HepG2 (cell line): ENCODE measurements at regions not wholly inside any gene's neighbourhood (a gene's known extent, or its start where the extent isn't known, plus 50 kb on each side); places are given as distances from the start of the nearest gene placed in this dataset.

Experiments
- ATAC-seq: fragments of 200-7000 bp; cut with Tn5 transposase; 3 replicates; pipeline ENCODE4 v1.9.1; 2020; ENCODE audit warnings: mild to moderate bottlenecking, moderate library complexity
- BruUV-seq: library from RNA; stranded (reverse); fragments of 400-500 nt; replicated peaks from 2 replicates; lab custom pipeline; 2021; lab: Mats Ljungman, UMichigan
- CTCF ChIA-PET: fragments of 300-600 bp; formaldehyde crosslinking; extraction: SDS; loops from one replicate; lab custom pipeline; 2021; ENCODE audit warnings: low total read pairs, inconsistent platforms, low intra/inter-chr PET ratio; lab: Yijun Ruan, JAX
- POLR2A ChIA-PET: fragments of 350-600 bp; sonication (Branson Sonifier 250); formaldehyde crosslinking; loops from one replicate; lab custom pipeline; 2020; ENCODE audit warnings: antibody characterized with exemption, inconsistent platforms; lab: Yijun Ruan, JAX
- DNase-seq: peaks from one replicate; pipeline ENCODE4 v3.0.0-alpha.2; 2015; ENCODE audit warnings: low spot score
- FAIRE-seq: peaks from 3 replicates; lab custom pipeline; 2011; peaks lifted over from hg19 to GRCh38; lab: Jason Lieb, UNC
- H2AFZ ChIP-seq: one replicate; pipeline ENCODE4 v1.6.1; 2011; ENCODE audit warnings: low read length, inconsistent platforms
- H3K27ac ChIP-seq: fragments of 300-600 bp; 3 replicates; pipeline ENCODE4 v1.8.0; 2011; ENCODE audit warnings: mixed run types, mild to moderate bottlenecking, mixed read lengths, low read length, inconsistent platforms; ENCODE audit not compliant: insufficient read depth; ENCODE audit errors: extremely low read length
- H3K27me3 ChIP-seq, 2 experiments: fragments of 200-600 bp in 1 of 2; 2 replicates in 1 of 2; 3 replicates in 1 of 2; pipeline versions ENCODE4 v1.6.0 to v1.8.0; 2011; ENCODE audit warnings: low read length in 2 of 2, mild to moderate bottlenecking in 2 of 2, moderate library complexity in 2 of 2, inconsistent platforms in 1 of 2; ENCODE audit not compliant: insufficient read depth in 2 of 2, control insufficient read depth in 1 of 2
- H3K36me3 ChIP-seq, 2 experiments: fragments of 200-600 bp in 1 of 2; replicated peaks in 1 of 2; 2 replicates in 1 of 2; 3 replicates in 1 of 2; pipeline versions ENCODE4 v1.5.1 to v1.8.0; 2011; ENCODE audit warnings: low read length in 2 of 2, inconsistent platforms in 1 of 2; ENCODE audit not compliant: insufficient read depth in 2 of 2, control insufficient read depth in 1 of 2
- H3K4me1 ChIP-seq: 2 replicates; pipeline ENCODE4 v1.5.1; 2012; ENCODE audit warnings: low read length, inconsistent platforms; ENCODE audit not compliant: insufficient read depth
- H3K4me2 ChIP-seq: 2 replicates; pipeline ENCODE4 v1.6.0; 2011; ENCODE audit warnings: low read depth, low read length, inconsistent platforms
- H3K4me3 ChIP-seq, 3 experiments: fragments of 200-600 bp in 1 of 3; sonication (generic), shearing (Covaris generic) in 1 of 3; replicated peaks in 1 of 3; 2 replicates each; pipeline ENCODE4 v1.5.1; 2011 to 2016; ENCODE audit warnings: low read length in 3 of 3, inconsistent platforms in 2 of 3, low read depth in 2 of 3, mild to moderate bottlenecking in 2 of 3, control low read depth in 1 of 3, mixed read lengths in 1 of 3; ENCODE audit not compliant: insufficient read depth in 1 of 3
- H3K79me2 ChIP-seq: one replicate; pipeline ENCODE4 v1.6.1; 2011; ENCODE audit warnings: low read length, inconsistent platforms; ENCODE audit not compliant: insufficient read depth
- H3K9ac ChIP-seq: 2 replicates; pipeline ENCODE4 v1.6.0; 2011; ENCODE audit warnings: mild to moderate bottlenecking, low read depth, low read length, inconsistent platforms; ENCODE audit not compliant: insufficient read depth
- H3K9me3 ChIP-seq: 2 replicates; pipeline ENCODE4 v1.5.1; 2012; ENCODE audit warnings: mild to moderate bottlenecking, low read length
- H4K20me1 ChIP-seq: 2 replicates; pipeline ENCODE4 v1.6.0; 2011; ENCODE audit warnings: inconsistent platforms, mild to moderate bottlenecking, low read length, moderate library complexity; ENCODE audit not compliant: insufficient read depth
- AKNA ChIP-seq: sonication (generic); formaldehyde crosslinking; IDR thresholded peaks from 2 replicates; pipeline ENCODE4 v1.4.0; 2020; ENCODE audit warnings: missing genetic modification reagents, borderline replicate concordance
- CEBPG ChIP-seq: IDR thresholded peaks from 2 replicates; pipeline ENCODE4 v1.6.1; 2016
- CTCF ChIP-seq: sonication (generic); formaldehyde crosslinking; IDR thresholded peaks from 2 replicates; pipeline ENCODE4 v1.5.0; 2020; ENCODE audit warnings: mild to moderate bottlenecking, missing genetic modification reagents, moderate library complexity
- DBP ChIP-seq: sonication (generic); formaldehyde crosslinking; IDR thresholded peaks from 2 replicates; pipeline ENCODE4 v1.4.0; 2020; ENCODE audit warnings: missing genetic modification reagents; ENCODE audit errors: not compliant biosample characterization
- FLYWCH1 ChIP-seq: sonication (generic); formaldehyde crosslinking; IDR thresholded peaks from 2 replicates; pipeline ENCODE4 v1.8.1; 2023; ENCODE audit warnings: mild to moderate bottlenecking, missing genetic modification reagents
- MATR3 ChIP-seq: sonication (generic); formaldehyde crosslinking; IDR thresholded peaks from 2 replicates; pipeline ENCODE4 v1.4.0; 2020; ENCODE audit warnings: missing genetic modification reagents
- PRMT3 ChIP-seq: sonication (generic); formaldehyde crosslinking; IDR thresholded peaks from 2 replicates; pipeline ENCODE4 v1.8.1; 2022; ENCODE audit warnings: low read depth, mild to moderate bottlenecking, moderate library complexity, missing genetic modification reagents, borderline replicate concordance
- TOE1 ChIP-seq: sonication (generic); formaldehyde crosslinking; IDR thresholded peaks from 2 replicates; pipeline ENCODE4 v1.4.0; 2020; ENCODE audit warnings: mild to moderate bottlenecking, missing genetic modification reagents
- ZNF253 ChIP-seq: sonication (generic); formaldehyde crosslinking; IDR thresholded peaks from 2 replicates; pipeline ENCODE4 v1.8.0; 2022; ENCODE audit warnings: mild to moderate bottlenecking, missing genetic modification reagents, borderline replicate concordance
- ZNF432 ChIP-seq: sonication (generic); formaldehyde crosslinking; IDR thresholded peaks from 2 replicates; pipeline ENCODE4 v1.5.0; 2020; ENCODE audit warnings: missing genetic modification reagents, mild to moderate bottlenecking, borderline replicate concordance
- ZNF547 ChIP-seq: sonication (generic); formaldehyde crosslinking; IDR thresholded peaks from 2 replicates; pipeline ENCODE4 v1.5.1; 2020; ENCODE audit warnings: mild to moderate bottlenecking, missing genetic modification reagents
- ZNF800 ChIP-seq: sonication (generic); formaldehyde crosslinking; IDR thresholded peaks from 2 replicates; pipeline ENCODE4 v1.4.0; 2020; ENCODE audit warnings: missing genetic modification reagents
- WGBS: methylation state at CpG from one replicate; pipeline ENCODE4 v1.1.6; 2017; ENCODE audit warnings: low lambda C conversion rate; 5-methylcytosine and 5-hydroxymethylcytosine counted together
- in situ Hi-C: cut with HindIII; loops from 2 replicates; pipeline ENCODE4 v1.10.0; 2017; ENCODE audit warnings: low pct_unique_long_range_greater_than_20kb; ENCODE audit not compliant: extremely low pct_ligation_motif_present
- intact Hi-C: fragments of 100-400 bp; cut with micrococcal nuclease; formaldehyde crosslinking; loops from one replicate; pipeline ENCODE4 v1.10.0; 2022; ENCODE audit not compliant: unreplicated experiment

GRCh38 chr6:170088582-170088955, 202.3 kb downstream of the DLL1 start (continued):
- TF ChIP-seq AKNA (CRISPR knock-in tag), result no peak
- TF ChIP-seq ZNF547 (CRISPR knock-in tag), result 0 out of 2 replicates have a peak, but pooled peaks have one; percentile 31
- no peak for TF ChIP-seq CEBPG (CRISPR knock-in tag)
- TF ChIP-seq PRMT3 (CRISPR knock-in tag), result no peak
- peak; percentile 48 for TF ChIP-seq CTCF

GRCh38 chr6:170087941-170088581, 202.8 kb downstream of the DLL1 start:
- Histone ChIP-seq H3K4me3 (no peak overlapping the region), H3K27me3 (peaks cover 15 to 73% of the 10 kb centered on the region in 2 experiments), H3K9me3 (no peaks in the 10 kb centered on the region), H4K20me1 (no peaks in the 10 kb centered on the region; the same call in 1 of the 2 replicates), H3K9ac (no peak overlapping the region), H3K4me2 (no peak overlapping the region), H3K79me2 (no peaks in the 10 kb centered on the region), H3K4me1 (no peaks in the 10 kb centered on the region), H2AFZ (no peak overlapping the region), H3K36me3 (no peaks in the 10 kb centered on the region), H3K27ac (no peak overlapping the region)
- intact Hi-C loops (no loop called here), in situ Hi-C loops (no loop called here)
- 72% methylated on average over 35 of the region's 36 CpGs for WGBS
- CTCF ChIA-PET, result no interaction called here
- DNase-seq, result no peak
- FAIRE-seq, result no peak
- no TSS peak for BruUV-seq
- POLR2A ChIA-PET, result no interaction called here
- peak; percentile 23 for ATAC-seq
- TF ChIP-seq ZNF800 (CRISPR knock-in tag) (no peak), ZNF253 (CRISPR knock-in tag) (no peak), TOE1 (CRISPR knock-in tag) (no peak), MATR3 (no peak), DBP (CRISPR knock-in tag) (no peak), FLYWCH1 (CRISPR knock-in tag) (no peak), ZNF432 (CRISPR knock-in tag) (no peak)
